Panc1 (cell line): ENCODE measurements at regions not wholly inside any gene's neighbourhood (a gene's known extent, or its start where the extent isn't known, plus 50 kb on each side); places are given as distances from the start of the nearest gene placed in this dataset.

Source experiments
- POLR2AphosphoS5 ChIP-seq: IDR thresholded peaks from 2 replicates; pipeline ENCODE4 v1.6.1; 2012; ENCODE audit warnings: mild to moderate bottlenecking, low read depth, low read length, moderate library complexity
- TF ChIP-seq, protein P1 (sequence below), 2 experiments: IDR thresholded peaks; 2 replicates each; pipeline ENCODE4 v1.6.1; 2011 to 2012; ENCODE audit warnings: low read depth in 2 of 2, control low read depth in 1 of 2, low read length in 1 of 2, mild to moderate bottlenecking in 1 of 2, moderate library complexity in 1 of 2; ENCODE audit not compliant: insufficient read depth in 1 of 2
- TF ChIP-seq, protein P2 (sequence below): fragments of 450-650 bp; IDR thresholded peaks from 2 replicates; pipeline ENCODE4 v1.5.1; 2017; ENCODE audit warnings: mild to moderate bottlenecking

DNA sequence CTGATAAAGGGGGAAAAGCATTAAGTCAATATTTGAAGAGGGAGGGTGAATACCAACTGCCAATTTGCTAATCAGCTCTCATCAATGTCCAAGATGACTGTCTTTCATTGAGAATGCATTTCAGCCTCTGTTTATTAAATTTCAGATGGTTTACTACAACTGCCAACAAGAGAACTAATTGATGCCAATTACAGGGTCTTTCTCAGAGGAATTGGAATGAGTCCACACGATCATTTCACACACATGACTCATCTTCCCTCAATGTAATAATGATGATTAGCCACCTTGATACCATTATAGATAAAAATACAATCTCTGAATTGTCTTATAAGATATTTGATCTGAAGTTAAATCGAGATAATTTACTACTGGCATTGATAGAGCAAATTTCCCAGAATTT lies 1274.4 kb downstream of the ROBO2 start:
- TF ChIP-seq, protein P1, sequence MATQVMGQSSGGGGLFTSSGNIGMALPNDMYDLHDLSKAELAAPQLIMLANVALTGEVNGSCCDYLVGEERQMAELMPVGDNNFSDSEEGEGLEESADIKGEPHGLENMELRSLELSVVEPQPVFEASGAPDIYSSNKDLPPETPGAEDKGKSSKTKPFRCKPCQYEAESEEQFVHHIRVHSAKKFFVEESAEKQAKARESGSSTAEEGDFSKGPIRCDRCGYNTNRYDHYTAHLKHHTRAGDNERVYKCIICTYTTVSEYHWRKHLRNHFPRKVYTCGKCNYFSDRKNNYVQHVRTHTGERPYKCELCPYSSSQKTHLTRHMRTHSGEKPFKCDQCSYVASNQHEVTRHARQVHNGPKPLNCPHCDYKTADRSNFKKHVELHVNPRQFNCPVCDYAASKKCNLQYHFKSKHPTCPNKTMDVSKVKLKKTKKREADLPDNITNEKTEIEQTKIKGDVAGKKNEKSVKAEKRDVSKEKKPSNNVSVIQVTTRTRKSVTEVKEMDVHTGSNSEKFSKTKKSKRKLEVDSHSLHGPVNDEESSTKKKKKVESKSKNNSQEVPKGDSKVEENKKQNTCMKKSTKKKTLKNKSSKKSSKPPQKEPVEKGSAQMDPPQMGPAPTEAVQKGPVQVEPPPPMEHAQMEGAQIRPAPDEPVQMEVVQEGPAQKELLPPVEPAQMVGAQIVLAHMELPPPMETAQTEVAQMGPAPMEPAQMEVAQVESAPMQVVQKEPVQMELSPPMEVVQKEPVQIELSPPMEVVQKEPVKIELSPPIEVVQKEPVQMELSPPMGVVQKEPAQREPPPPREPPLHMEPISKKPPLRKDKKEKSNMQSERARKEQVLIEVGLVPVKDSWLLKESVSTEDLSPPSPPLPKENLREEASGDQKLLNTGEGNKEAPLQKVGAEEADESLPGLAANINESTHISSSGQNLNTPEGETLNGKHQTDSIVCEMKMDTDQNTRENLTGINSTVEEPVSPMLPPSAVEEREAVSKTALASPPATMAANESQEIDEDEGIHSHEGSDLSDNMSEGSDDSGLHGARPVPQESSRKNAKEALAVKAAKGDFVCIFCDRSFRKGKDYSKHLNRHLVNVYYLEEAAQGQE (IDR thresholded peaks at IDR 0.05; ENCODE audit: insufficient read depth in 1 of 2, low read depth in 2 of 2, low read length in 1 of 2), result no peak
- TF ChIP-seq, protein P2, sequence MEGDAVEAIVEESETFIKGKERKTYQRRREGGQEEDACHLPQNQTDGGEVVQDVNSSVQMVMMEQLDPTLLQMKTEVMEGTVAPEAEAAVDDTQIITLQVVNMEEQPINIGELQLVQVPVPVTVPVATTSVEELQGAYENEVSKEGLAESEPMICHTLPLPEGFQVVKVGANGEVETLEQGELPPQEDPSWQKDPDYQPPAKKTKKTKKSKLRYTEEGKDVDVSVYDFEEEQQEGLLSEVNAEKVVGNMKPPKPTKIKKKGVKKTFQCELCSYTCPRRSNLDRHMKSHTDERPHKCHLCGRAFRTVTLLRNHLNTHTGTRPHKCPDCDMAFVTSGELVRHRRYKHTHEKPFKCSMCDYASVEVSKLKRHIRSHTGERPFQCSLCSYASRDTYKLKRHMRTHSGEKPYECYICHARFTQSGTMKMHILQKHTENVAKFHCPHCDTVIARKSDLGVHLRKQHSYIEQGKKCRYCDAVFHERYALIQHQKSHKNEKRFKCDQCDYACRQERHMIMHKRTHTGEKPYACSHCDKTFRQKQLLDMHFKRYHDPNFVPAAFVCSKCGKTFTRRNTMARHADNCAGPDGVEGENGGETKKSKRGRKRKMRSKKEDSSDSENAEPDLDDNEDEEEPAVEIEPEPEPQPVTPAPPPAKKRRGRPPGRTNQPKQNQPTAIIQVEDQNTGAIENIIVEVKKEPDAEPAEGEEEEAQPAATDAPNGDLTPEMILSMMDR, result no peak
- no peak for TF ChIP-seq POLR2AphosphoS5
